Caco-2 (cell line): ENCODE measurements at regions not wholly inside any gene's neighbourhood (a gene's known extent, or its start where the extent isn't known, plus 50 kb on each side); places are given as distances from the start of the nearest gene placed in this dataset.

Experiments
- BruUV-seq: library from RNA; stranded (reverse); fragments of 400-500 nt; replicated peaks from 2 replicates; lab custom pipeline; 2021; lab: Mats Ljungman, UMichigan
- CTCF ChIA-PET: fragments of 300-600 bp; sonication (Branson Sonifier 250); formaldehyde crosslinking; loops from one replicate; lab custom pipeline; 2022; ENCODE audit warnings: antibody characterized with exemption; lab: Charles Lee
- POLR2A ChIA-PET: fragments of 300-600 bp; sonication (Branson Sonifier 250); formaldehyde crosslinking; loops from one replicate; lab custom pipeline; 2022; ENCODE audit warnings: antibody characterized with exemption; lab: Charles Lee
- DNase-seq, 2 experiments: peaks; one replicate each; pipeline versions ENCODE4 v3.0.0 to v3.0.0-alpha.2; 2020 to 2022
- H3K27me3 ChIP-seq: replicated peaks from 2 replicates; pipeline ENCODE4 v1.6.0; 2011; ENCODE audit warnings: low read length; ENCODE audit not compliant: control insufficient read depth, insufficient read depth
- H3K36me3 ChIP-seq: 2 replicates; pipeline ENCODE4 v1.5.1; 2011; ENCODE audit warnings: low read length; ENCODE audit not compliant: control insufficient read depth, insufficient read depth
- H3K4me1 ChIP-seq: fragments of 250-450 bp; sonication (Bioruptor Pico); 2 replicates; pipeline ENCODE4 v1.5.1; 2020; ENCODE audit warnings: mild to moderate bottlenecking
- H3K4me3 ChIP-seq: 2 replicates; pipeline ENCODE4 v1.5.1; 2011; ENCODE audit warnings: low read depth, mild to moderate bottlenecking, control low read depth, low read length
- H3K9me3 ChIP-seq: fragments of 250-450 bp; sonication (Bioruptor Pico); 2 replicates; pipeline ENCODE4 v1.5.1; 2020; ENCODE audit warnings: mild to moderate bottlenecking, moderate library complexity
- H3K27ac Mint-ChIP-seq: one replicate; pipeline ENCODE4 v1.8.0; 2022; ENCODE audit warnings: mixed read lengths; ENCODE audit not compliant: unreplicated experiment
- H3K27me3 Mint-ChIP-seq: one replicate; pipeline ENCODE4 v1.8.0; 2022; ENCODE audit warnings: mixed read lengths; ENCODE audit not compliant: insufficient read depth, unreplicated experiment
- H3K36me3 Mint-ChIP-seq: one replicate; pipeline ENCODE4 v1.8.0; 2022; ENCODE audit warnings: mild to moderate bottlenecking, mixed read lengths; ENCODE audit not compliant: insufficient read depth, unreplicated experiment
- H3K4me1 Mint-ChIP-seq: one replicate; pipeline ENCODE4 v1.8.0; 2022; ENCODE audit warnings: low read depth, mixed read lengths; ENCODE audit not compliant: unreplicated experiment
- H3K4me3 Mint-ChIP-seq: one replicate; pipeline ENCODE4 v1.8.0; 2022; ENCODE audit warnings: mild to moderate bottlenecking, moderate library complexity, mixed read lengths; ENCODE audit not compliant: unreplicated experiment
- H3K9me3 Mint-ChIP-seq: one replicate; pipeline ENCODE4 v1.8.0; 2022; ENCODE audit warnings: mixed read lengths; ENCODE audit not compliant: unreplicated experiment
- intact Hi-C: fragments of 100-400 bp; cut with micrococcal nuclease; formaldehyde crosslinking; loops from one replicate; pipeline ENCODE4 v1.10.0; 2022; ENCODE audit not compliant: unreplicated experiment
- TF ChIP-seq, protein P1 (sequence below), 2 experiments: fragments of 200-600 bp in 1 of 2; IDR thresholded peaks; 1 replicate in 1 of 2; 2 replicates in 1 of 2; pipeline versions ENCODE4 v1.5.1 to v1.8.0; 2011 to 2022; ENCODE audit warnings: antibody characterized with exemption in 1 of 2, control low read depth in 1 of 2, inconsistent platforms in 1 of 2, low read depth in 1 of 2, low read length in 1 of 2, mild to moderate bottlenecking in 1 of 2, moderate library complexity in 1 of 2; ENCODE audit not compliant: insufficient read depth in 1 of 2, severe bottlenecking in 1 of 2, unreplicated experiment in 1 of 2

DNA sequence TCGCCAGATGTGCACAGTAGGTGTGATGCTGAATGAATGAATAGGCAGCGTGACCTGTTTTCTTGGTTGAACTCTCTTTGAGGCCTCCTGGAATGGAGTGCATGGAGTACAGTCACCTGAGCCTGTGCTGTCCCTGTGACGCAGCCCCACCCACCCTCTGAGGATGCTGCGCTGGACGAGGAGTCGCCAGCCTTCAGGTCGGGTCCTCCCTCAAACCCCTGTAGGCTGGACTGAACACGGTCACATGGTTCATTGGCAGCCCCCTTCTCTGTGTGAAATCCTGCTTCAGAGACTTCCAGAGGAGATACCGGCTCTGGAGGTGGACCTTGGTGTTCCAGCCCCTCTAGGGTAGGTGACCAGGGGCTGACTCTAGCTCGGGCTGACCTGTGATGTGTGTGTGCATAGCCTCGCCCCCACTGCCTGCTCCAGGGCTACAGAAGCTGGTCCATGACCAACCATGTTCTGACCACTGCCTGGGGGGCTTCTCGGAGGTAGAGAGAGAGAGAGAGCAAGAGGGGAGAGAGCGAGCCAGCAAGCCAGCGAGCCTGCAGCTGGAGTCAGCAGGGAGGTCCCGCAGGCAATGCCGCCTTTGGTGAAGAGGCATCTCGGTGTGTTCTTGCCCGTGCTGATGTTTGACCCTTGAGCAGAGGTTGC, 158.0 kb upstream of the RTL1 start:
- no peaks in the 10 kb centered on the region for H3K36me3 ChIP-seq
- Mint-ChIP-seq H3K36me3 (no peaks in the 10 kb centered on the region), H3K4me1 (no peaks in the 10 kb centered on the region), H3K9me3 (no peaks in the 10 kb centered on the region), H3K4me3 (no peak overlapping the region), H3K27me3 (peaks cover 8% of the 10 kb centered on the region), H3K27ac (no peak overlapping the region)
- intact Hi-C loops = no loop called here
- ChIA-PET POLR2A (no interaction called here), CTCF (no interaction called here)
- peaks cover 10% of the 10 kb centered on the region; the same call in 1 of the 2 replicates for H3K9me3 ChIP-seq
- H3K4me1 ChIP-seq = no peaks in the 10 kb centered on the region
- TF ChIP-seq, protein P1, sequence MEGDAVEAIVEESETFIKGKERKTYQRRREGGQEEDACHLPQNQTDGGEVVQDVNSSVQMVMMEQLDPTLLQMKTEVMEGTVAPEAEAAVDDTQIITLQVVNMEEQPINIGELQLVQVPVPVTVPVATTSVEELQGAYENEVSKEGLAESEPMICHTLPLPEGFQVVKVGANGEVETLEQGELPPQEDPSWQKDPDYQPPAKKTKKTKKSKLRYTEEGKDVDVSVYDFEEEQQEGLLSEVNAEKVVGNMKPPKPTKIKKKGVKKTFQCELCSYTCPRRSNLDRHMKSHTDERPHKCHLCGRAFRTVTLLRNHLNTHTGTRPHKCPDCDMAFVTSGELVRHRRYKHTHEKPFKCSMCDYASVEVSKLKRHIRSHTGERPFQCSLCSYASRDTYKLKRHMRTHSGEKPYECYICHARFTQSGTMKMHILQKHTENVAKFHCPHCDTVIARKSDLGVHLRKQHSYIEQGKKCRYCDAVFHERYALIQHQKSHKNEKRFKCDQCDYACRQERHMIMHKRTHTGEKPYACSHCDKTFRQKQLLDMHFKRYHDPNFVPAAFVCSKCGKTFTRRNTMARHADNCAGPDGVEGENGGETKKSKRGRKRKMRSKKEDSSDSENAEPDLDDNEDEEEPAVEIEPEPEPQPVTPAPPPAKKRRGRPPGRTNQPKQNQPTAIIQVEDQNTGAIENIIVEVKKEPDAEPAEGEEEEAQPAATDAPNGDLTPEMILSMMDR (IDR thresholded peaks at IDR 0.05; ENCODE audit: insufficient read depth in 1 of 2, low read depth in 1 of 2, low read length in 1 of 2, severe bottlenecking in 1 of 2, unreplicated experiment in 1 of 2) = no peak
- DNase-seq = no peak
- no TSS peak for BruUV-seq
- no peak overlapping the region for H3K4me3 ChIP-seq
- H3K27me3 ChIP-seq = no peaks in the 10 kb centered on the region

DNA sequence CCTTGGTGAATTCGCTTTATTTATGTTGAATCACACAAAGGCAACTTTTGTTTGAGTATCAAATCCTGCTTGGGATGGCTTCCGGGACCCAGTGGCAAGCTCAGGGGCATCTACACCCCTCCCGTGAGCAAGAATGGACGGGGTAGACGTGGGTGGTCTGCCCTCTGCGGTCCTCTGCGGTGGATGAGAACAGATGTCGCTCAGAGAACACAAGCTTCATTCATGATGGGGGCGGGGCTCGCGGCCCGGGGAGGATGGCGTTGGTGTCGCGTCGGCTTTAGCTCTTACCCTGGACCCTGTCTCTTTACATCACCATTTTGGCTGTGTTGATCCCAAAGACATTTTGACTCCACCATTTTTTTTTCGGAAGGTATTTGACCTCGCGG, 158.5 kb upstream of the RTL1 start:
- H3K27me3 ChIP-seq = no peaks in the 10 kb centered on the region

DNA sequence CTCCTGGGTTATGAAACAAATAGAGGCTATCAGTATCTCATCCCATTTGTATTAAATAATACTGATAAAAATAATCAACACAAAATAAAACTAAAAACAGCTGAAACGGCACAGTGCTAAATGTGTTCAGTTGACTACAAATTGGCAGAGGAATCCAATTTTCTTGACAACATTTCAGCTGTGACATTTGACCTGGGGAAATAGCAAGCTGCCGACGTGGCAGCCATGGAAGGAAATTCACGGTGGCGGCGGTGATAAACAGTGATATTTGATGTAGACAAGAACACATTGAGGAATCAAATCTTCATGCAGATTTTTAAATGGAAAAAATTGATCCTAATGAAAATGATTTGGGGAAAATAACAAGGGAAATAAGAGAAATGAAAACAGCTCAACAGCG, 159.1 kb upstream of the RTL1 start:
- no peak for DNase-seq
- no TSS peak for BruUV-seq
- Mint-ChIP-seq H3K27ac (no peak overlapping the region), H3K36me3 (no peaks in the 10 kb centered on the region), H3K4me1 (no peaks in the 10 kb centered on the region), H3K9me3 (no peaks in the 10 kb centered on the region), H3K4me3 (no peak overlapping the region), H3K27me3 (peaks cover 8% of the 10 kb centered on the region)
- intact Hi-C loops = no loop called here
- ChIA-PET POLR2A (no interaction called here), CTCF (no interaction called here)
- Histone ChIP-seq H3K4me3 (no peak overlapping the region), H3K36me3 (no peaks in the 10 kb centered on the region), H3K27me3 (no peaks in the 10 kb centered on the region), H3K9me3 (peaks cover 4% of the 10 kb centered on the region; the same call in 1 of the 2 replicates), H3K4me1 (no peaks in the 10 kb centered on the region)
- TF ChIP-seq, protein P1 (IDR thresholded peaks at IDR 0.05; ENCODE audit: insufficient read depth in 1 of 2, low read depth in 1 of 2, low read length in 1 of 2, severe bottlenecking in 1 of 2, unreplicated experiment in 1 of 2) = no peak

More for the DNA sequence above, 158.5 kb upstream of the RTL1 start:
- intact Hi-C loops = no loop called here
- ChIA-PET CTCF (no interaction called here), POLR2A (no interaction called here)
- Histone ChIP-seq H3K9me3 (peaks cover 9% of the 10 kb centered on the region; the same call in 1 of the 2 replicates), H3K36me3 (no peaks in the 10 kb centered on the region), H3K4me3 (no peak overlapping the region), H3K4me1 (no peaks in the 10 kb centered on the region)
- no peak overlapping the region for H3K4me3 Mint-ChIP-seq
- TF ChIP-seq, protein P1 (IDR thresholded peaks at IDR 0.05; ENCODE audit: insufficient read depth in 1 of 2, low read depth in 1 of 2, low read length in 1 of 2, severe bottlenecking in 1 of 2, unreplicated experiment in 1 of 2) = no peak
- H3K27ac Mint-ChIP-seq = no peak overlapping the region
- BruUV-seq = no TSS peak
- H3K27me3 Mint-ChIP-seq = peaks cover 8% of the 10 kb centered on the region
- H3K9me3 Mint-ChIP-seq = no peaks in the 10 kb centered on the region
- DNase-seq = no peak
- no peaks in the 10 kb centered on the region for H3K4me1 Mint-ChIP-seq
- no peaks in the 10 kb centered on the region for H3K36me3 Mint-ChIP-seq
